Fibroblast of the conjunctiva (primary cell): ENCODE measurements at regions not wholly inside any gene's neighbourhood (a gene's known extent, or its start where the extent isn't known, plus 50 kb on each side); places are given as distances from the start of the nearest gene placed in this dataset.

ENCODE experiments used
- DNase-seq: peaks from one replicate; pipeline ENCODE4 v3.0.0-alpha.2; 2010; ENCODE audit warnings: low read depth

DNA sequence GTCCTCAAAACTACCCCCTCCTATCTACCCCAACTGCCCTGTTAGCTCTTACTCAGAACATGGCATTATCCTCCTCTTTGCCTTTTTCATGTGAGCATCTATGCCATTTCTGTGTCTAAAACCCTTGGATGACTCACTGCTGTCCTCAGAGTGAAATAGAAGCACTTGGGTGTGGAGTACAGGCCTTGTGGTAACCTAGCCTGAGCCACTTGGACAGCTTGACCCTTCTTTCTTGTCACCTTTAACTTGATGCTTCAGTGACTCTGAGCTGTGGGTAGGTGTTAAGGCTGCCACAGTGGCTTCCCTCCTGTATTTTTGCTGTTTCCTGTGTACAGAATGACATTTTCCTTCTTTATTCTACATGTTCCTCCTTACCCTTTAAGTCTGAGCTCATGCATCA is 391.4 kb downstream of the SH3GL2 start:
- DNase-seq: no peak

- DNase-seq: no peak
Observed at GRCh38 chr9:17978773-17979172, 399.9 kb downstream of the SH3GL2 start.

GRCh38 chr9:17986595-17986994 is 407.7 kb downstream of the SH3GL2 start:
- no peak for DNase-seq

- no peak for DNase-seq
Observed at GRCh38 chr9:17987189-17987588, 408.3 kb downstream of the SH3GL2 start.

DNA sequence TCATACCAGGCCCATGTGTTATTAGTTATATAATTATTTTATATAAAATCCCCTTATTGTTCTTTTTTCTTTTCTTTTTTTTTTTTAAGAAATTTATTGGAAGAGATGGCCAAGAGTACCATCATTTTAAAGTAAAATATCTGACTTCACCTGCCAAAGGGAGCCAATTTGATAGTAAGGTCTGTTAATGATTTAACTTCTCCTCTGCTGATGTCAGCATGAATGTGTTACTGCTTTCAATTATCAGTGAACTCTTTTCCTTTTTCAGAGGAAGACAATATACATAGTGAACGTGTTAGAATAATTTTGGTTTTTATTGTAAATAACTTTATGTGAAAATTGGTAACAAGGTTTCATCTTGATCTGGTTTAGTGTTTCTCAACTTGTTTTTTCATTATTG is 409.6 kb downstream of the SH3GL2 start:
- no peak for DNase-seq

GRCh38 chr9:17990602-17991001 is 411.7 kb downstream of the SH3GL2 start:
- no peak for DNase-seq

DNA sequence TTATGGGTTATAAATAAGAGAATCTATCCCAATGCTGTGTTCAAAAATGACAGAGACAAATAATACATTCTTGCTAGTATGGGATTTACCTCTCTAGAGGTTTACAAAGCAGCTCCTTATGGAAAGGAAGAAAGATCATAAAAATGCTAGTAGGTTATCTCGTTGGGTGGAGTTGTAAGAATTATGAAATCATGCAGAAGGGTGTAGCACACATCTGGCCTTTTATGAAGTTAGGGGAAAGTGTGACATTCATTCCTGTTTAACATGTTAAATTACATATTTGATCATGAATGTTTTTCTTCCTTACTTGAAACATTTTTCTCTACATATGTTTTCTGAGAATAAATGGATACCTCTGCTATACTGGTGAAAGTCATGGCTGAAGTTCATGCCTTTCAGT is 414.2 kb downstream of the SH3GL2 start:
- no peak for DNase-seq

DNA sequence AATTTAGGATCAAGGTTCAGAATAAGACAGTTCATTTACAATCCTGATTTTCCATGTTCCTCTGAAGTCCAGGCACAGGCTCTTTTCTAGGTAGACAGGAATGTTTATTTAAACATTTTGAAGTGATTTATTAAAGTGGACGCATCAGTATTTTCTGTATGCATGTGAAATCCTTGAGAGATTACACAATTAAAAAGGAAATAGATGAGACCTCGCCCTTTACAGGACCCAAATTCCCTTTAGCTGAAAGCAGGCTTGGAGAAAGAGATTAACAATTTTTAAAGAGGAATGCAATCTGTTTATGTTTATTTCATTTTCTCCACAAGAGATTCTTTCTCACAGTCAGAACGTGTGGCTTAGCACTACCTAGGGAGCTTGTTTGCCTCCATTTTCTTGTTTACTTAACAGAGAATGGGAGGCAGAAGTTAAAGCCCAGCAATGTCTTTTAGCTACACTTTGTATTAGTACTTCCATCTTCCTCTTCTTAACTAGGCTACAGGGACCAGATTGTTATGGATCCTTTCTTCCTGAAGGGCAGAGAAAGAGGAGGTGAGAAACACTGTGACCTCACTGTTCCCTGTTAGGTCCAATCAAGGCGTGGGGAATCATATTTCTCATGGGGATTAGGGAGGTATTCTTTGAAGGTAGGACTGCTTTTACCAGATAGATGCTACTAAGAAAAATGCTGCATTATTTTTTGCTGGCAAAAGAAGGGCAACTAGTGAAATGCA is 416.0 kb downstream of the SH3GL2 start:
- no peak for DNase-seq

GRCh38 chr9:17996728-17997127 is 417.9 kb downstream of the SH3GL2 start:
- DNase-seq: no peak

GRCh38 chr9:18002718-18003438 is 424.0 kb downstream of the SH3GL2 start:
- no peak for DNase-seq

DNA sequence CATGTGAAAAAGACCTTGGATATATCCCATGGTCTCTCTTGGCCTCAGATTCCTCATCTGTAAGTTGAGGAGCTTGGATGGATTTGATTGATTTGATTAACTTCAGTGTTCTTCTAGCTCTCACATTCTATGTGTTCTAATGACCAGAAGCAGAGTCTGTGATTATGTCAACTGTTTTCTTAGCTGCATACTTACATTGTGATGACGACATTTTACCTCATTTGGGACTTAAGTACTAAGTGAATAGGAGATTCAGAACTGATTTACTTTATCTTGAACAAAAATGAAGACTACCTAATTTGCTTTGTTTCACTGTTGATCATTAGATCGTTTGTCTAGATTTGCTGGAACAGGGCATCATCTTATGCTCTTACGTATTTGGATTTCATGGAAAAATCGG is 427.7 kb downstream of the SH3GL2 start:
- DNase-seq: no peak

DNA sequence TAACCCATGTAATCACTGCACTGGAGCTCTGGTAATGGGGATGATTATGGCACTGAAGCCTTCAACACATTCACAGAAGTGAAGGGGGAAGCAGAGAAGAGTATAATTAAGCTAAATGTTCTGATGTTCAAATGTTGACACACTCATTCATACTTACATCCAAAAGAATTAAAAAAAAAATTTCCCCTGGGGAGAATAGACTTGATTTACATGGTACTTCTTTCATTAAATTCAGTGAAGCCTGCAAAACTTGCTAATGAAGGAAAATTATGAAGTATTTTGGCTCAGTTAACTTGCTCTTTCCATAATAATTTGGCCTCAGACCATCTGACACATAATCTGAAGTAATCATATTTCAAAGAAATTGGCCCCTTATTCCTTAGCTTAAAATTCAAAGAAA is 428.8 kb downstream of the SH3GL2 start:
- DNase-seq: no peak

DNA sequence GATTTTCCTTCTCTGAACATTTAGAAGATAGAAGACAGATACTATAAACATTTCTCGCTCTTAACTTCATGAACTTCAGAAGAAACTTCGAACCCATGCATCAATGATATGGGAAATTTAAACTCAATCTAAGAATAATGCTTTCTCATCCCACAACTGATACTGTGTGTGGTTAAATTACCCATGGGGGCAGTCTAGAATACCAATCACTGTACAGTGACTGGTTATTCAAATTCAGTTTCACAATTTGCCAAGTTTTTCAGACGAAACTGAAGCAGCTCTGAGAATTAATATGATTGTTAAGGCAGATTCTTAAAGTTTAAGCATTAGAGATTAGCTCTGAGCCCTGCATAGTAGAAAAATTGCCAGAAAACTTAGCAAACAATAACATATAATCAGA is 431.0 kb downstream of the SH3GL2 start:
- DNase-seq: no peak

DNA sequence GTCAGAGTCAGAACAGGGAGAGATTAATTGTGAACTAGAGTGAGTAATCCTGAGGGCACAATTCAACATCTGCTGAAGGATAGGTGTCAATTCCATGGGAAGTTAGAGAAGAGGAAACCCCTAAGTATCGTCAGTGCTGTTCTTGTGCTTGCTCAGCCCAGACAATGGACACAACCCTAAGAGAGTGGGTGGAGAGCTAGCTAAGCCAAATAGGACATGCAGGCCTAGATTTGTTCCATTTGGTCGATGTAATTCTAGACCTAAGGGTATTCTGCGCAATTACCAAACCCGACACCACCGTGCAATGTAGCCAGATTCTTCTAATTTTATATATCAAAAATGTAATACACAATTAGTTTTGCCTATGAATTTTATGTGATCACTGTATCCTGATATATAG is 431.6 kb downstream of the SH3GL2 start:
- no peak for DNase-seq

GRCh38 chr9:18012170-18012569 is 433.3 kb downstream of the SH3GL2 start:
- no peak for DNase-seq

- no peak for DNase-seq
Observed at GRCh38 chr9:18014556-18014955, 435.7 kb downstream of the SH3GL2 start.

GRCh38 chr9:18015116-18015515 is 436.2 kb downstream of the SH3GL2 start:
- no peak for DNase-seq

DNA sequence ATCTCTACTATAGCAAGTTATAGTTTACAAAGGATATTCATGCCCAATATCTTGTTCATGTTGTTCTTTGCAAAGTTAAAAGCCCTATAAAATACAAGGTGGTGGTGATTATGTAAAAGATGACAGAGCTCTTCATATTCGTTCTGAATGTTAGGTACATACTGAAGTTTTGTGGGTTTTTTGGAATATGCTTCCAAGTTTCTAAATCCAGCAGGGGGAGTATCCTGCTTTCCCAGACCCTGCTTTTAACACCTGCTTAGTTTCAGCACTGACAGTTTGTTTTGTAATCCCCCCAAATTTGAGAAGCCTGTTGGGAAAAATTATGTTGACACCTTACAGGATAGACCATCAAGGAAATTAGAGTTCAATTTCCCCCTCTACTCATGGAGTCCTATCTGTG is 438.3 kb downstream of the SH3GL2 start:
- DNase-seq: no peak

GRCh38 chr9:18018221-18018620 is 439.4 kb downstream of the SH3GL2 start:
- DNase-seq: no peak

GRCh38 chr9:18018661-18019060 is 439.8 kb downstream of the SH3GL2 start:
- no peak for DNase-seq

- DNase-seq: no peak
Observed at GRCh38 chr9:18020121-18020745, 441.4 kb downstream of the SH3GL2 start.

DNA sequence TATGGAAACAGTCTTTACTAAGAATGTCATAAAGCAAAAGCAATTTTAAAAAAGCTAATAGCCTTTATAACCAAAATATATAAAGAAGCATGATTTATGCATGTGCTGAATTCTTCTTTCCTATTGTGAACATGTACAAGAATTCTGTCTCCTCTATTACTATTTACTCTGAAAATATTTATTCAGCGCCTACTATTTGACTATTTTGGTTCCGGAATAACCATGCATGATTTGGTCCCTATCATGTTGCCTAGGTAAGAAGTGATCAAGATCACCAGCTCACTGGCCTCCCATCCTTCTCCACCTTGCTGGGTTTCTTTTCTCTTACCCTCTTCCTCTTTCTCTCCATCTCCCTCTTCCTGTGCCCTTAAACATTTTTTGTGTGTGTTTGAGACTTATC is 443.8 kb downstream of the SH3GL2 start:
- DNase-seq: no peak

GRCh38 chr9:18023332-18023731 is 444.5 kb downstream of the SH3GL2 start:
- no peak for DNase-seq
